Hematopoietic multipotent progenitor cell treated with erythropoietin and hydrocortisone succinate and interleukin-3 and kit ligand, for 15 days (in vitro differentiated cells): ENCODE measurements at regions not wholly inside any gene's neighbourhood (a gene's known extent, or its start where the extent isn't known, plus 50 kb on each side); places are given as distances from the start of the nearest gene placed in this dataset.

Experiments used
- DNase-seq: peaks from one replicate; pipeline ENCODE4 v3.0.0-alpha.2; 2015; ENCODE audit warnings: low spot score

- no peak for DNase-seq
Observed at GRCh38 chr17:83178533-83179304, 99.3 kb downstream of the METRNL start.

- no peak for DNase-seq
Observed at GRCh38 chr17:83179374-83179773, 100.0 kb downstream of the METRNL start.

GRCh38 chr17:83179811-83180210 lies 100.4 kb downstream of the METRNL start:
- DNase-seq = no peak

GRCh38 chr17:83180264-83180995 lies 101.0 kb downstream of the METRNL start:
- no peak for DNase-seq

- no peak for DNase-seq
Observed at GRCh38 chr17:83180996-83181481, 101.6 kb downstream of the METRNL start.

GRCh38 chr17:83181991-83182619 lies 102.7 kb downstream of the METRNL start:
- no peak for DNase-seq

- DNase-seq = no peak
Observed at GRCh38 chr17:83182620-83183101, 103.3 kb downstream of the METRNL start.

GRCh38 chr17:83183145-83183948 lies 103.9 kb downstream of the METRNL start:
- DNase-seq = no peak

- no peak for DNase-seq
Observed at GRCh38 chr17:83183951-83184506, 104.6 kb downstream of the METRNL start.

GRCh38 chr17:83185023-83186002 lies 105.9 kb downstream of the METRNL start:
- no peak for DNase-seq

GRCh38 chr17:83186226-83186625 lies 106.8 kb downstream of the METRNL start:
- no peak for DNase-seq

- DNase-seq = no peak
Observed at GRCh38 chr17:83186751-83187421, 107.5 kb downstream of the METRNL start.

GRCh38 chr17:83187782-83188311 lies 108.4 kb downstream of the METRNL start:
- DNase-seq = no peak

GRCh38 chr17:83189044-83190003 lies 109.9 kb downstream of the METRNL start:
- no peak for DNase-seq

- no peak for DNase-seq
Observed at GRCh38 chr17:83190004-83190385, 110.6 kb downstream of the METRNL start.

GRCh38 chr17:83190601-83191387 lies 111.4 kb downstream of the METRNL start:
- DNase-seq = no peak

GRCh38 chr17:83191388-83192160 lies 112.2 kb downstream of the METRNL start:
- no peak for DNase-seq
